ENCODE measurements at regions not wholly inside any gene's neighbourhood (a gene's known extent, or its start where the extent isn't known, plus 50 kb on each side); places are given as distances from the start of the nearest gene placed in this dataset.
"Not testable (repeated sequence)": the region's sequence is repeated elsewhere in the genome, so short reads cannot be mapped to it uniquely, and the experiment has no call there.

GRCh38 chr13:109998684-109999533, 212.5 kb upstream of the IRS2 start:
- CTCF ChIA-PET = interaction anchor here (1.0 kb wide), 1 partner anchor 8 kb away, joined by 3 read pairs; no protein-coding TSS in a partner anchor
- no peak for TF ChIP-seq CTCF (IDR thresholded peaks at IDR 0.05; ENCODE audit: control extremely low read depth, extremely low read depth, low read depth, missing control alignments)
- DNase-seq (ENCODE audit: extremely low spot score) = no peak
- POLR2A ChIA-PET = no interaction called here

GRCh38 chr13:109998037-109998436, 211.7 kb upstream of the IRS2 start:
- ChIA-PET CTCF (no interaction called here), POLR2A (no interaction called here)
- DNase-seq (ENCODE audit: extremely low spot score) = no peak
- TF ChIP-seq CTCF (IDR thresholded peaks at IDR 0.05; ENCODE audit: control extremely low read depth, extremely low read depth, low read depth, missing control alignments) = no peak

- DNase-seq (ENCODE audit: extremely low spot score); POLR2A ChIA-PET: not testable (repeated sequence)
- CTCF ChIA-PET = interaction anchor here (1.5 kb wide), 1 partner anchor 11 kb away, joined by 5 read pairs; no protein-coding TSS in a partner anchor
Measured at GRCh38 chr13:109997056-109997595, 210.7 kb upstream of the IRS2 start.

GRCh38 chr13:109996404-109996960, 210.1 kb upstream of the IRS2 start:
- DNase-seq (ENCODE audit: extremely low spot score) = no peak
- CTCF ChIA-PET = interaction anchor here (1.1 to 1.5 kb wide), 3 partner anchors 11 to 13 kb away, joined by 3 to 5 read pairs (median 5); no protein-coding TSS in a partner anchor
- TF ChIP-seq CTCF (IDR thresholded peaks at IDR 0.05; ENCODE audit: control extremely low read depth, extremely low read depth, low read depth, missing control alignments) = no peak
- POLR2A ChIA-PET = no interaction called here

- no peak for DNase-seq (ENCODE audit: extremely low spot score)
- ChIA-PET POLR2A (no interaction called here), CTCF (interaction anchor here (1.1 to 1.5 kb wide), 3 partner anchors 10 to 13 kb away, joined by 3 to 5 read pairs (median 5); no protein-coding TSS in a partner anchor)
- TF ChIP-seq CTCF (IDR thresholded peaks at IDR 0.05; ENCODE audit: control extremely low read depth, extremely low read depth, low read depth, missing control alignments) = no peak
Measured at GRCh38 chr13:109995578-109995977, 209.2 kb upstream of the IRS2 start.

GRCh38 chr13:109990296-109990695, 203.9 kb upstream of the IRS2 start:
- no peak for DNase-seq (ENCODE audit: extremely low spot score)
- no peak for TF ChIP-seq CTCF (IDR thresholded peaks at IDR 0.05; ENCODE audit: control extremely low read depth, extremely low read depth, low read depth, missing control alignments)
- ChIA-PET POLR2A (no interaction called here), CTCF (interaction anchor here (1.3 kb wide), 1 partner anchor 9 kb away, joined by 3 read pairs; no protein-coding TSS in a partner anchor)

GRCh38 chr13:109989686-109990085, 203.3 kb upstream of the IRS2 start:
- POLR2A ChIA-PET = no interaction called here
- no peak for TF ChIP-seq CTCF (IDR thresholded peaks at IDR 0.05; ENCODE audit: control extremely low read depth, extremely low read depth, low read depth, missing control alignments)

More at GRCh38 chr13:109989686-109990085, 203.3 kb upstream of the IRS2 start:
- CTCF ChIA-PET = no interaction called here
- no peak for DNase-seq (ENCODE audit: extremely low spot score)

Data from GM10248 (cell line).